HG02870 (cell line): ENCODE measurements at regions not wholly inside any gene's neighbourhood (a gene's known extent, or its start where the extent isn't known, plus 50 kb on each side); places are given as distances from the start of the nearest gene placed in this dataset.
"Not testable (repeated sequence)": the region's sequence is repeated elsewhere in the genome, so short reads cannot be mapped to it uniquely, and the experiment has no call there.

Experiments used
- ATAC-seq: cut with Tn5 transposase; IDR thresholded peaks from one replicate; pipeline ENCODE4 v1.9.1; 2021; ENCODE audit warnings: mild to moderate bottlenecking, moderate library complexity; ENCODE audit not compliant: unreplicated experiment

GRCh38 chr2:3039188-3040065 lies 338.2 kb downstream of the EIPR1 start:
- ATAC-seq = no peak

GRCh38 chr2:3038636-3039035 lies 339.0 kb downstream of the EIPR1 start:
- ATAC-seq = no peak

- ATAC-seq = no peak
These were observed 340.1 kb downstream of the EIPR1 start for GRCh38 chr2:3037196-3038194.

DNA sequence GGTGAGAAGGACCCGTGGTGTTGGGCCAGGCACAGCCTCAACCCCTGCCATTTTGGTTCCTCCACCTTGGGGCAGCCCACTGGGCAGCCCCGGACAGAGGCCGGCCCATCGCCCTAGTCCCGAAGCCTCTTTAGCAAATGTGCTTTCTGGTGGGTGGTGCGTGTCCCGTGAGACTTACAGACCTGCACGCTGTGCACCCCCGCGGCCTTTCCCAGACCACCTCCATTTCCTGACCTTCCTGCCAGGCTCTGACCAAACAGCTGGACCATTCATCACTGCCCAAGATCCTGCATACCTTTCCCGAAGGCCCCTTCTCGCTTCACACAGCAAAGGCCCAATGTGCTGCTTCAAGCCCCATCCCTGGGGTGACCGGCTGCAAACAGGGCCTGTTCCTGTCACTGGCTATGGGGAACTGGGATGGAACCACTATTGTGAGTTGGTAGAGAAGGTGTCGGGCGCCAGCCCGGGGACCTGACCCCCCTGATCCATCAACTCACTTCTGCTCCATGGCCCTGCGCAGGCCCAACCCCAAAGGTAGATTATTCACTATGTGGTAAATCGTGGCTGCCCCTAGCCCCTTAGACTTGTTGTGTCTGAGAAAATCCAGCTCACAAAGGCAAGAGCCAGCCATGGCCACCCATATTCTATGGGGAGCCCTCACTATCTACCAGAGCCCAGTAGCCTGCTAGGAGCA lies 341.0 kb downstream of the EIPR1 start:
- ATAC-seq = no peak

GRCh38 chr2:3035385-3036050 lies 342.1 kb downstream of the EIPR1 start:
- no peak for ATAC-seq

- no peak for ATAC-seq
These were observed 342.8 kb downstream of the EIPR1 start for GRCh38 chr2:3034856-3035255.

DNA sequence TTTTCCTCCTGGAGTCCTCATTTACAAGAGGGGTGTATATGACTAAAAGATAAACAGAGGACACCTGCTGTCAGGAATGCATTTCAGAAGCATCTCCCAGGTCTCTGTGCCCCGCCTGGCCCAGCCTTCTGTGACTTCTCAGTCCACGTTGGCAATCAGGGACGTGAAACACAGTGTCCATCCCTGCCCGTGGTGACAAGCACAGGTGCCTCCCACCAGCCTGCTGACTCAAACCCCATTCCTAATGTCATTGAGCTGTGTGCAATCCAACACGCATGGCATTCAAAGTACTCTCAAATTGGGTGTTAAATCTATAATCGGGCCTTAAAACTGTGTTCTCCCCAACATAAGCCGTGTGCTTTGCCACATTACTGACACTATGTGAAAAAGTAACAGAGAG lies 343.2 kb downstream of the EIPR1 start:
- ATAC-seq = no peak

GRCh38 chr2:3033315-3033714 lies 344.3 kb downstream of the EIPR1 start:
- no peak for ATAC-seq

- ATAC-seq = not testable (repeated sequence)
These were observed 346.8 kb downstream of the EIPR1 start for GRCh38 chr2:3030791-3031190.

GRCh38 chr2:3025984-3026383 lies 351.6 kb downstream of the EIPR1 start:
- ATAC-seq = no peak

GRCh38 chr2:3025261-3025660 lies 352.4 kb downstream of the EIPR1 start:
- no peak for ATAC-seq

- ATAC-seq = no peak
These were observed 353.1 kb downstream of the EIPR1 start for GRCh38 chr2:3024401-3024935.

DNA sequence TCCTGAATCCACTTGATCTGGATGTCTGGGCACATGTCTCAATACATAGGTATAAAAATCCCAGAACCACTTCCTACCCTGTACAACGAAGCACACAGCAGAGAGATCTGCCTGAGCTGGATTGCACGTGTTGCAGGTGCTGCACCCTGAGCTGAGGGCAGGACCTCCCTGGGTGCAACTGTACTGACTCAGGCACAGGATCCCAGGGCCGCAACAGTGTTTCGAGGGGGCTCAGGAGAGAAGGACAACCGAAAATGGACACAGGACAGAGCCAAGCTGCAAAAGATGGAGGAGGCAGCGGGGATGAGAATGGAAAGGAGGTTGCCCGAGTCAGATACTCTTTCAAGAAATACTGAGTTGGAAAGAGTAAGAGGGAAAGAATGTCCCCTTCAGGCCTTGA lies 354.1 kb downstream of the EIPR1 start:
- no peak for ATAC-seq

DNA sequence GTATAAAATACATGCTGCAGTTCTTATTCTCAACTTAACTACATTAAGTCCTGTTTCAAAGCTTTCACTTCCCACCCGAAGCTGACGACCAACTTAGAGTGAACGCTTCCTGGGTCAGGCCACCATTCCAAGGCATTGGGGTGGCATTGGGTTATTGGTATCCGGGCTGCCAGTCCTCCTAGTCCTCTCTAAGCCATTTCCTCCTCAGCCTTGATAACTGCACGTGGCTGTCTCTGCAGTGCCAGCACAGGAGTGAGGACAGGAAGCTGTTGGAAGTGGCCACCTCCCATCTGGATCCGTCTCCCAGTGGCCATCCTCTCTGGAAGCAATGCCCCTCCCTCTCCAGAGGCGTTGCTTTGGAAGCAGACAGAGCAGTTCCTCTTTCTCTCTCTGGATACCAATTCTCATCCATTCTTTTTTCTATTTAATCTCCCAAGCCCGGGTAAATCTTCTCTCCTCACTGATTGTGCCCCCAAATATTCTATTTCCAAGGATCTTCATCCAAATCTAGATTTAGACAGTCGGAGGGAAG lies 354.7 kb downstream of the EIPR1 start:
- no peak for ATAC-seq

GRCh38 chr2:3021720-3022119 lies 355.9 kb downstream of the EIPR1 start:
- ATAC-seq = no peak

GRCh38 chr2:3010001-3010400 lies 367.6 kb downstream of the EIPR1 start:
- no peak for ATAC-seq

DNA sequence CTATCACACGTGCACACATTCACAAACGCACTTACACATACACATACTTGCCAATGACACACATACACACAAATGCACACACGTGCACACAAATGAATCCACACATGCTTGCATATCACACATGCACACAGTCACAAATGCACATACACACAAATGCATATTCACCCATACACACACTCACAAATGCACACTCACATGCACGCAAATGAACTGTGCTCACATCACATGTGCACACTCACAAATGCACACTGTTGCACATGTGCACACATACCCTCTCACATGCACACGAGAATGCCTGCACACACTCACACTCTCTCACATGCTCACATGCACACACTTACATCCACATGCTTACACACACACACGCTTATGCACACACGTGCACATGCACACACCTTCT lies 368.1 kb downstream of the EIPR1 start:
- no peak for ATAC-seq

- ATAC-seq = no peak
These were observed 368.6 kb downstream of the EIPR1 start for GRCh38 chr2:3009005-3009404.

DNA sequence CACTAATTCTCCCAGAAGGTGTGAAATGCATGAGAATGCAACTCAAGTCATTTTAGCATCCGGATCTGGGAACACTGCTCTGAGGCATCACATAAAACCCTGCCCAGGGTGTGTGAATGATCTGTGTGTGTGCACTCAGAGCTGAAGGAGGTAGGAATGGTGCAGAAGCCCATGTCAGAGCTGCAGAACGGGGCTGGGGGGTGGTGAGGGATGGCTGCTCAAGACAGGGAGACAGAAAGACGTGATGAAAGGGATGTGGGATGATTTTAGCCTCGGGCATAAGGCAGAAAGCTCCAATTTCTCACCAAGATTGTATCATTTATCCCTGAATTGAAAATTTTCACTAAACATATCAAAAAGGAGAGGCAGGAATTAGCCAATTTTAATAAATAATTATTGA lies 369.1 kb downstream of the EIPR1 start:
- ATAC-seq = no peak

GRCh38 chr2:3007135-3007534 lies 370.5 kb downstream of the EIPR1 start:
- ATAC-seq = no peak
